A172 (cell line): ENCODE measurements at regions not wholly inside any gene's neighbourhood (a gene's known extent, or its start where the extent isn't known, plus 50 kb on each side); places are given as distances from the start of the nearest gene placed in this dataset.
"Not testable (repeated sequence)": the region's sequence is repeated elsewhere in the genome, so short reads cannot be mapped to it uniquely, and the experiment has no call there.

Experiments
- DNase-seq: peaks from one replicate; pipeline ENCODE4 v3.0.0-alpha.2; 2015; ENCODE audit warnings: low spot score

DNA sequence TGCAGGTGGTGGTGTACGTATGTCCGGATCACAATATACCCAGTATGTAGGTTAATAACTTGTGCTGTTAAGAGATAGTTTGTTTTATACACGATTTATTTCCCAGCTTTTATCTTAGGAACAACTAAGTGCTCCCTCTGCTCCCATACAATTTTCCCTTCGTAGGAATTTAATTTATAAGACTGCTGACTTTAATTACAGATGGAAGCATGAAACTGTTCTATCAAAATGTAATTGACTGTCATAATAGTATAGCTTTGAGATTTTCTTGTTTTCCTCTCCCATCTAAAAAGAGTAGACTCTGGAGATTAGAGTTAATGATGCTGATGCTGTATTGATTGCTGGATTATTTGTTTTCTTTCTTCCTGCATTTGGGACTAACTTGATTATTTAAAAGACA lies 370.7 kb upstream of the SGO1 start:
- no peak for DNase-seq

- no peak for DNase-seq
Measured at GRCh38 chr3:20552605-20553275, 366.7 kb upstream of the SGO1 start.

- DNase-seq, result not testable (repeated sequence)
Measured at GRCh38 chr3:20547361-20548269, 361.6 kb upstream of the SGO1 start.

DNA sequence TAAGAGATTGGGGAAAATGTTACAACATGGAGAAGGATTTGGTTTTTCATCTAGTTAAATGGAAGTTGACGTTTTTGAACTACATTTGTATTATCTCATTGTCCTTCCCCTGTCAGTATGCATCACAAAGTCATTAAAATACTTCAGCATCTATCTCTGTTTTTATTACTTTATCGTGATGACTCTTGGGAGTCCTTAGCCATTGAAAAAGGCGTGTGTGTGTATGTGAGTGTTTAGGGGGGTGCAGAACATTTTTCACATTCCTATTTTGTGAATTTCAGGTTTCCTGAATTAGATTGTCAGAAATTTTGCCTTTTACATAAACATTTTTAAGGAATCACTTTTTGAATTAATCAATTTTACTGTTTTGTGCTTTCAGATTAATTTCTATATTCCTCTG lies 360.6 kb upstream of the SGO1 start:
- DNase-seq, result peak; percentile 38

- DNase-seq, result no peak
Measured at GRCh38 chr3:20543535-20544226, 357.7 kb upstream of the SGO1 start.

- no peak for DNase-seq
Measured at GRCh38 chr3:20540066-20540465, 354.1 kb upstream of the SGO1 start.

DNA sequence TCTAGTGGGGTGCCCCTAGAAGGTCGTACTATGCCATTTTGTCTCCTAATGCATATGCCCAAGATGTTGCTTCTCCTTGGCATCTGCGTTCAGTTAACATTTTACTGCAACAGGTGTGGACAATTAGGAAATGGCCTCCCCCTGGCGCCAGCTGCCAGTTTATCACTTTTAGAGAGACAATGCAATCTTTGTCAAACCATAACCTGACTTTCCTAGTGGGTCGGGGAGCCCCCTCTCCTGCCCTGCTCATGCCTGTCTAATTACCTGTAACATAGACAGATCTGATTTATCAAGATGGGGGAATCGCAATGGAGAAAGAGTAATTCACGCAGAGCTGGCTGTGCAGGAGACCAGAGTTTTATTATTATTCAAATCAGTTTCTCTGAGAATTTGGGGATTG lies 353.7 kb upstream of the SGO1 start:
- DNase-seq, result no peak

DNA sequence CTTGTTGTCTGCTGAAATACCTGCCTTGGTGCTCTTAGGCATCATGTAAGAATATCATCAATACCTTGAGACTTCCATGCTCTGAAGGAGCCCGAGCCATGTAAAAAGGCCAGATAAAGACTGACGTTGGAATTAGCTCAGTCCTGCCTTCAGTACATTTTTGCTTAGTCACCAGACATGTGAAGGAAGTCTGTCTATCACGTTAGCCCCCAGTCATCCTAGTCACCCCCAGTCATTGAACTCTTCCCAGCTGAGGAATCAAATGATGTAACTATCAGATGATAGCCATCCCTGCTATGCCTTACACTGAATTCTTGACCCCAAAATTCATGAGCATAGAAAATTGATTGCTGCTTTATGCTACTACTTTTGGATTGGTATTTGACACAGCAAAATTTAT lies 351.2 kb upstream of the SGO1 start:
- DNase-seq, result no peak

GRCh38 chr3:20529911-20530310 lies 343.9 kb upstream of the SGO1 start:
- no peak for DNase-seq

DNA sequence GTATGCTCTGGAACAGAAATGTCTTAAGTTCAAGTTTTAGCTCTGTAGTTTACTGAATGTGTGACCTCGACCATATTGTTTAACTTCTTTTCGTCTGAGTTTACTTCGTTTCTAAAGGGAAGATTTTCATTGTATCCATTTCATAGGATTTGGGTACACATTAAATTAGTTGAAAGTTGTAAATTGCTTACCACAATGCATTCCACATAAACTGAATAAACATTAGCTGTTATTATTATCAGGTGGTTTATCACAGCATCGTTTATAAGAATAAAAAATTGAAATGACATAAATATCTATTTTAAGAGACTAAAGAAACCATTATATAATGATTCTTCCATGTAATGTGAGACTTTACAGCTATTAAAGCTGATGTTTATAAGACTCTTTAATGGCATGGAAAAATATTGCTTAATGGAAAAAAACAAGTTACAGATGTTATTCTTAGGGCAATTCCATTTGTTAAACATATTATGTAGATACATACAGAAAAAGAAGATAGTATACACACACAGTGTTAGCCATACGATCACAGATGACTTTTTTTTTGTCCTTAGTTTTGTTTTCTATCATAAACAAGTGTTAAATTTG lies 342.3 kb upstream of the SGO1 start:
- no peak for DNase-seq

- no peak for DNase-seq
Measured at GRCh38 chr3:20527368-20527767, 341.4 kb upstream of the SGO1 start.

DNA sequence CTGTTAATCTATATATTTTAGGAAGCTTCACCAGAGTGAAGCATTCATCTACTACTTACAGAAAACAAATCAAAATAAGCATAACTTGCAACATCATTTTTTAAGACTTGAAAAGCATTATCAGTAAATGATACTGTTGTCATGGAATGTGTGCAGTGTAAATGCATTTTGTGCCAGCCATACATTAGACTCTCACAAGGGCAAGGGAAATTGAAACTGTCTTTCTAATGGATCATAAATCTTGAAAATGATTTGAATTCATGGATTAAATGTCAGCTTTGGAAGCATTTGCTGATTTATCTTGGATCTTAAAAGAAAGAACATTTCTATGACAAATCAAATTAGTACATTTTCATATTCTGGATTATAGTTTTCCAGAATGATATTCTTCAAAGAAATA lies 338.3 kb upstream of the SGO1 start:
- DNase-seq, result no peak

GRCh38 chr3:20523293-20523692 lies 337.3 kb upstream of the SGO1 start:
- no peak for DNase-seq

DNA sequence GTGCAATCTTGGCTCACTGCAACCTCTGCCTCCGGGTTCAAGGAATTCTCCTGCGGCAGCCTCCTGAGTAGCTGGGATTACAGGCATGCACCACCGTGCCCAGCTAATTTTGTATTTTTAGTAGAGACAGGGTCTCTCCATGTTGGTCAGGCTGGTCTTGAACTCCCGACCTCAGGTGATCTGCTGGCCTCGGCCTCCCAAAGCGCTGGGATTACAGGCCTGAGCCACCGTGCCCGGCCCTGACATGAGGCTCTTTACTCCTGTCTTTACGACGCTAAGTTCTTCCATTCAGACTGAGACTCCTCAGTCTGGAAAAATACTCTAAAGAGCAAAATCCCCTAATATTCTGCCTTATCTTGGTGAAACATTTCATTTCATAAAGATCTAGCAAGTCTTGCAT lies 331.3 kb upstream of the SGO1 start:
- not testable (repeated sequence) for DNase-seq

DNA sequence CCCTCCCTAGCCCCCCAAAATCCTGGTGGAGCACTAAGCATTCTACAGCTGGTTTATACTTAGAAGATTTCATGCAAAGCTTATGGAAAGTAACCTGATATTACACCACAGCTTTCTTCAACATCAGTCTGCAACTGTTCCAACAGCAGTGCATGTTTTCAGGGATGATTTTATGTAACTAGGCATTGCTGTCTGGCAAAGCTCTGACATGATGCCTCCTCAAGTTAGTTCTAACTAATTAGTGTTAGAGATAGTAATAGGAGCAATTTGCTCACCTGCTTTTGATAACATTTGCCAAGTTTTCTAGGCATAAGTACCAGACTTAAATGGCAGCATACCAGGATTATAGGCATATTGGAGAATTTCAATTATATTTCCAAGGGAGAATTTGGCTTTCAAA lies 330.3 kb upstream of the SGO1 start:
- no peak for DNase-seq

- DNase-seq, result no peak
Measured at GRCh38 chr3:20515834-20516233, 329.8 kb upstream of the SGO1 start.

- DNase-seq, result peak; percentile 81
Measured at GRCh38 chr3:20511863-20512505, 326.0 kb upstream of the SGO1 start.

- DNase-seq, result no peak
Measured at GRCh38 chr3:20510396-20510795, 324.4 kb upstream of the SGO1 start.

- DNase-seq, result no peak
Measured at GRCh38 chr3:20503394-20504082, 317.5 kb upstream of the SGO1 start.

DNA sequence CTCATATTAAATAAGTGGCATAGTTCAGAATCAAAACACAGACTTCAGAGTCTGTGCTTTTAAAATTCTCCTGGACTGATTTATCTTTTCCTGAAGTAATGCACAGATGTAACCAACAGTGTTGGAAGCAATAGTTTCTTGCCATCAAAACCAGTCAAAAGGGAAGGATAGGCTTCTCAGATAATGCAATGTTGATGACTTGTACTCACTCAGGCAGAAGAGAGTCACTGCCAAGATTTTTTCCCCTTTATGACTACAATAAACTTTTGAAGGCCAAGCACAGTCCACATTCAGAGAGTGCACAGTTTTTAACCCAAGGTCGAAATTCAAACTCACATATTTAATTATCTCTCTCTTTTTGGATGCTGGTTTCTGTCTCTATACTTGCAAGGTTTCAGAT lies 305.0 kb upstream of the SGO1 start:
- no peak for DNase-seq

GRCh38 chr3:20488151-20488550 lies 302.1 kb upstream of the SGO1 start:
- DNase-seq, result no peak
